Endothelial cell of umbilical vein (primary cell): ENCODE measurements at regions not wholly inside any gene's neighbourhood (a gene's known extent, or its start where the extent isn't known, plus 50 kb on each side); places are given as distances from the start of the nearest gene placed in this dataset.

Source experiments
- BruUV-seq: library from RNA; stranded (reverse); fragments of 400-500 nt; replicated peaks from 2 replicates; lab custom pipeline; 2021; lab: Mats Ljungman, UMichigan
- CTCF ChIA-PET: fragments of 300-600, 350-600 bp; sonication (Branson Sonifier 250); formaldehyde crosslinking; loops from one replicate; lab custom pipeline; 2021; ENCODE audit warnings: antibody characterized with exemption, inconsistent platforms; lab: Charles Lee
- POLR2A ChIA-PET: fragments of 300-600, 350-600 bp; sonication (Branson Sonifier 250); formaldehyde crosslinking; loops from one replicate; lab custom pipeline; 2021; ENCODE audit warnings: antibody characterized with exemption, inconsistent platforms; lab: Charles Lee
- DNase-seq: peaks from one replicate; pipeline ENCODE4 v3.0.0-alpha.2; 2011; ENCODE audit warnings: low read depth, low spot score
- FAIRE-seq: peaks from 2 replicates; lab custom pipeline; 2011; peaks lifted over from hg19 to GRCh38; lab: Jason Lieb, UNC
- H2AFZ ChIP-seq: 2 replicates; pipeline ENCODE4 v1.6.0; 2012; ENCODE audit warnings: low read depth, low read length, control low read depth, inconsistent platforms
- H3K27ac ChIP-seq: 2 replicates; pipeline ENCODE4 v1.5.1; 2011; ENCODE audit warnings: low read depth, mild to moderate bottlenecking, control low read depth, low read length, moderate library complexity; ENCODE audit not compliant: insufficient read depth
- H3K27me3 ChIP-seq, 2 experiments: 2 replicates each; pipeline versions ENCODE4 v1.6.0 to v1.6.1; 2011; ENCODE audit warnings: low read length in 2 of 2, mixed read lengths in 1 of 2; ENCODE audit not compliant: control insufficient read depth in 2 of 2, insufficient read depth in 2 of 2
- H3K36me3 ChIP-seq, 2 experiments: 2 replicates in 1 of 2; 3 replicates in 1 of 2; pipeline ENCODE4 v1.5.1; 2011; ENCODE audit warnings: low read length in 2 of 2, mild to moderate bottlenecking in 1 of 2, moderate library complexity in 1 of 2; ENCODE audit not compliant: control insufficient read depth in 2 of 2, insufficient read depth in 2 of 2; ENCODE audit errors: extremely low read depth in 1 of 2
- H3K4me1 ChIP-seq: 3 replicates; pipeline ENCODE4 v1.5.1; 2011; ENCODE audit warnings: mild to moderate bottlenecking, low read length; ENCODE audit not compliant: control insufficient read depth, insufficient read depth; ENCODE audit errors: extremely low read depth
- H3K4me2 ChIP-seq: 2 replicates; pipeline ENCODE4 v1.6.1; 2011; ENCODE audit warnings: low read length, control low read depth, mixed read lengths; ENCODE audit not compliant: insufficient read depth
- H3K4me3 ChIP-seq, 3 experiments: fragments of 200-600 bp in 1 of 3; sonication (generic), shearing (Covaris generic) in 1 of 3; replicated peaks in 1 of 3; 2 replicates each; pipeline ENCODE4 v1.5.1; 2011 to 2016; ENCODE audit warnings: control low read depth in 3 of 3, low read length in 3 of 3, mild to moderate bottlenecking in 2 of 3, inconsistent platforms in 1 of 3, low read depth in 1 of 3, moderate library complexity in 1 of 3; ENCODE audit not compliant: insufficient read depth in 1 of 3
- H3K79me2 ChIP-seq: 2 replicates; pipeline ENCODE4 v1.6.0; 2012; ENCODE audit warnings: low read length, inconsistent platforms; ENCODE audit not compliant: control insufficient read depth, insufficient read depth
- H3K9ac ChIP-seq: replicated peaks from 2 replicates; pipeline ENCODE3; 2011; ENCODE audit warnings: low read length, control low read depth; ENCODE audit not compliant: insufficient read depth; ENCODE audit errors: extremely low read depth
- H3K9me1 ChIP-seq: replicated peaks from 3 replicates; pipeline ENCODE4 v1.6.0; 2011; ENCODE audit warnings: mild to moderate bottlenecking, low read length; ENCODE audit not compliant: control insufficient read depth, insufficient read depth; ENCODE audit errors: extremely low read depth
- H3K9me3 ChIP-seq: replicated peaks from 2 replicates; pipeline ENCODE4 v1.5.1; 2012; ENCODE audit warnings: low read length, inconsistent platforms; ENCODE audit not compliant: control insufficient read depth, insufficient read depth
- H4K20me1 ChIP-seq: replicated peaks from 2 replicates; pipeline ENCODE3; 2011; ENCODE audit warnings: mild to moderate bottlenecking, low read length; ENCODE audit not compliant: control insufficient read depth, insufficient read depth; ENCODE audit errors: extremely low read depth
- EZH2 ChIP-seq: IDR thresholded peaks from 2 replicates; pipeline ENCODE4 v1.6.1; 2012; ENCODE audit warnings: borderline replicate concordance, low read depth, mild to moderate bottlenecking, moderate library complexity, low read length, inconsistent platforms; ENCODE audit not compliant: severe bottlenecking
- FOS ChIP-seq: IDR thresholded peaks from 2 replicates; pipeline ENCODE4 v1.6.1; 2011; ENCODE audit warnings: mild to moderate bottlenecking, low read length, moderate library complexity, borderline replicate concordance; ENCODE audit not compliant: insufficient read depth
- GATA2 ChIP-seq: IDR thresholded peaks from 2 replicates; pipeline ENCODE4 v1.7.0; 2011; ENCODE audit warnings: low read depth, mild to moderate bottlenecking, moderate library complexity, mixed read lengths, low read length; ENCODE audit not compliant: insufficient read length, insufficient read depth
- JUN ChIP-seq: IDR thresholded peaks from 2 replicates; pipeline ENCODE4 v1.6.1; 2011; ENCODE audit warnings: borderline replicate concordance, low read depth; ENCODE audit not compliant: insufficient read length, insufficient read depth
- MYC ChIP-seq: IDR thresholded peaks from one replicate; pipeline ENCODE4 v1.6.1; 2011; ENCODE audit warnings: mild to moderate bottlenecking, low read depth, low read length
- POLR2A ChIP-seq: IDR thresholded peaks from 2 replicates; pipeline ENCODE4 v1.6.1; 2012; ENCODE audit warnings: low read depth, mild to moderate bottlenecking, control low read depth, low read length
- POLR2AphosphoS5 ChIP-seq: IDR thresholded peaks from 2 replicates; pipeline ENCODE4 v1.6.1; 2012; ENCODE audit warnings: low read depth, mild to moderate bottlenecking, control low read depth, low read length, moderate library complexity; ENCODE audit not compliant: insufficient read depth
- dilution Hi-C: fragments of 300-500 bp; cut with MboI; formaldehyde crosslinking; loops from one replicate; pipeline ENCODE4 v1.15.0; 2019; ENCODE audit warnings: low sequenced_read_pairs; ENCODE audit not compliant: extremely low pct_ligation_motif_present
- intact Hi-C: fragments of 100-400 bp; cut with micrococcal nuclease; formaldehyde crosslinking; loops from one replicate; pipeline ENCODE4 v1.10.0; 2022
- TF ChIP-seq, protein P1 (sequence below), 2 donors: IDR thresholded peaks; 1 replicate in 1 of 2; 2 replicates in 1 of 2; pipeline ENCODE4 v1.5.1; 2011; ENCODE audit warnings: low read length in 2 of 2, mild to moderate bottlenecking in 2 of 2, moderate library complexity in 2 of 2, control low read depth in 1 of 2, inconsistent platforms in 1 of 2, low read depth in 1 of 2; ENCODE audit not compliant: insufficient read depth in 1 of 2; ENCODE audit errors: extremely low read depth in 1 of 2
- TF ChIP-seq, protein P2 (sequence below): IDR thresholded peaks from 2 replicates; pipeline ENCODE4 v1.6.1; 2011; ENCODE audit not compliant: insufficient read depth, insufficient read length

DNA sequence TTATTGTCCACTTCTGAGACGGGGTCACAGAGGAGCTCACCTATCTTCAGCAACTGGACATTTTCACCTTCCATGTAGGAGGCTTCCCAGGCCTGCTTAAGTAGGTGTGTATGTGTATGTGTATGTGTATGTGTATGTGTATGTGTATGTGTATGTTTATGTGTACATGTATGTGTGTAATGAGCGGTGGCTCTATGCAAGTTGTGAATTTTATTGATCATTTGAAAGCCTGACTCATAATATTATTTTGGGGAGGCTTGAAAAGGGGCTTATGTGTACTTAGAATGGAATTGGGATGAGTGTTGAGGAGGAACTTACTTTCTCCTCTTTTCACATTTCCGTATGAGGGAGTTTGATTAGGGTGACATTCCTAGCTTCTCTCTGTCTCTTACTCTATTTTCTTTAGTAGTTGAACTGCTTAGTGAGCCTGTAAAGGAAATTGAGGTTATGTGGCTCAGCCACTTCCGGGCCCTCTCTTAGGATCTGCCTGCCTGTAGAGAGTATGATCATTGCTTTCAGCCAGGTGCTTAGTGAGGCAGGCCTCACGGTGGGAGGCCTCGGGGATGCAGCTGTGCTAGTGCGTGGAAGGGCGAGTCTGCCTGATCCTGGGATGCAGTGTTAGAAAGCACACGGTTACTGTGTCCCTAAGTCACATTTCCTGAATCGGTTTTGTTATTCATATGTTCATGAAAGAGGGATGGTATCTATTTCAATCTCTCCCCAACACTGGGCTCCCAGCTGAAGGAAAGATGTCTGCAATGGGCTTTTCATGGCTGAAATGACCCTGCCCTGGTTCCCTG is 61.0 kb downstream of the IER5 start:
- H3K27me3 ChIP-seq: no peaks in the 10 kb centered on the region
- H3K4me2 ChIP-seq: no peak overlapping the region
- H3K9ac ChIP-seq: no peak overlapping the region
- TF ChIP-seq POLR2A (no peak), MYC (no peak), GATA2 (no peak), POLR2AphosphoS5 (no peak), FOS (no peak), JUN (no peak), EZH2 (no peak)
- TF ChIP-seq, protein P1, sequence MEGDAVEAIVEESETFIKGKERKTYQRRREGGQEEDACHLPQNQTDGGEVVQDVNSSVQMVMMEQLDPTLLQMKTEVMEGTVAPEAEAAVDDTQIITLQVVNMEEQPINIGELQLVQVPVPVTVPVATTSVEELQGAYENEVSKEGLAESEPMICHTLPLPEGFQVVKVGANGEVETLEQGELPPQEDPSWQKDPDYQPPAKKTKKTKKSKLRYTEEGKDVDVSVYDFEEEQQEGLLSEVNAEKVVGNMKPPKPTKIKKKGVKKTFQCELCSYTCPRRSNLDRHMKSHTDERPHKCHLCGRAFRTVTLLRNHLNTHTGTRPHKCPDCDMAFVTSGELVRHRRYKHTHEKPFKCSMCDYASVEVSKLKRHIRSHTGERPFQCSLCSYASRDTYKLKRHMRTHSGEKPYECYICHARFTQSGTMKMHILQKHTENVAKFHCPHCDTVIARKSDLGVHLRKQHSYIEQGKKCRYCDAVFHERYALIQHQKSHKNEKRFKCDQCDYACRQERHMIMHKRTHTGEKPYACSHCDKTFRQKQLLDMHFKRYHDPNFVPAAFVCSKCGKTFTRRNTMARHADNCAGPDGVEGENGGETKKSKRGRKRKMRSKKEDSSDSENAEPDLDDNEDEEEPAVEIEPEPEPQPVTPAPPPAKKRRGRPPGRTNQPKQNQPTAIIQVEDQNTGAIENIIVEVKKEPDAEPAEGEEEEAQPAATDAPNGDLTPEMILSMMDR (IDR thresholded peaks at IDR 0.05; ENCODE audit: extremely low read depth in 1 of 2, insufficient read depth in 1 of 2, low read depth in 1 of 2, low read length in 2 of 2): no peak
- TF ChIP-seq, protein P2, sequence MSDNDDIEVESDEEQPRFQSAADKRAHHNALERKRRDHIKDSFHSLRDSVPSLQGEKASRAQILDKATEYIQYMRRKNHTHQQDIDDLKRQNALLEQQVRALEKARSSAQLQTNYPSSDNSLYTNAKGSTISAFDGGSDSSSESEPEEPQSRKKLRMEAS: no peak
- no peak for FAIRE-seq
- intact Hi-C loops (no loop called here), dilution Hi-C loops (no loop called here)
- no TSS peak for BruUV-seq
- H2AFZ ChIP-seq: no peak overlapping the region
- H4K20me1 ChIP-seq: no peaks in the 10 kb centered on the region
- H3K36me3 ChIP-seq: no peaks in the 10 kb centered on the region
- no peaks in the 10 kb centered on the region for H3K79me2 ChIP-seq
- H3K4me3 ChIP-seq: no peak overlapping the region
- ChIA-PET CTCF (interaction anchor here (1.0 to 3.4 kb wide), 2 partner anchors 65 to 268 kb away, joined by 5 to 14 read pairs; no protein-coding TSS in a partner anchor), POLR2A (no interaction called here)
- H3K27ac ChIP-seq: no peak overlapping the region
- H3K9me1 ChIP-seq: no peaks in the 10 kb centered on the region
- no peak for DNase-seq
- no peaks in the 10 kb centered on the region for H3K9me3 ChIP-seq
- peaks cover 7% of the 10 kb centered on the region for H3K4me1 ChIP-seq
